ENCODE measurements at regions not wholly inside any gene's neighbourhood (a gene's known extent, or its start where the extent isn't known, plus 50 kb on each side); places are given as distances from the start of the nearest gene placed in this dataset.

- TF ChIP-seq EP300 (IDR thresholded peaks at IDR 0.05; ENCODE audit: borderline replicate concordance) (no peak), CREB1 (IDR thresholded peaks at IDR 0.05; ENCODE audit: low read depth) (no peak), YY1 (IDR thresholded peaks at IDR 0.05; ENCODE audit: low read depth) (no peak), MAX (IDR thresholded peaks at IDR 0.05) (no peak), RAD21 (IDR thresholded peaks at IDR 0.05; ENCODE audit: low read depth) (no peak; the same call in 1 of the 2 replicates), CEBPB (IDR thresholded peaks at IDR 0.05) (no peak)
These were observed 418.8 kb downstream of the SIPA1L2 start for GRCh38 chr1:232211149-232211548.
